ENCODE measurements at regions not wholly inside any gene's neighbourhood (a gene's known extent, or its start where the extent isn't known, plus 50 kb on each side); places are given as distances from the start of the nearest gene placed in this dataset.

DNA sequence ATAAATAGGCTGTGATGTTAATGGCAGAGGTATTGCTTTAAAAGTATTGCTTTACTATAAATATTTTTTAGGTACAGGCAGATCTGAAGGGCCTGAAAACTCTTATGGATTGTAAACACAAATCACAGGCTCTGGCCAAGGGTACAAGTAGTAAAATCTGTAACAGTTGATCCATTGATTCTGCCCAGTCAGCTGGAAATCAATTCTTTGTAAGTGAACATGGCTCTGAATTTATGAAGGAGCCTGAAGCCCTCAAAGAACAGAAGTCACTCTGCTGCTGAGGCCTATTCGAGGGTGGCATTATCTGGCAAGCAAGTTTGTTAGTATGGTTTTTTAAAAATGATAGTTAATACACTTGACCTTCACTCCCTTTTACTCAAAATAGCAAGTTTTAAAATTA lies 834.0 kb upstream of the TMPRSS15 start:
- H3K27ac ChIP-seq (ENCODE audit: low read depth, low read length) = no peak overlapping the region
- no peak overlapping the region for H3K9ac ChIP-seq (ENCODE audit: low read length)
- TF ChIP-seq EZH2phosphoT487 (IDR thresholded peaks at IDR 0.05; ENCODE audit: borderline replicate concordance) = no peak
- TF ChIP-seq CEBPB (IDR thresholded peaks at IDR 0.05; ENCODE audit: low read depth) = no peak
- no peak for TF ChIP-seq EGR1 (IDR thresholded peaks at IDR 0.05; ENCODE audit: low read depth)
- TF ChIP-seq, protein P1, sequence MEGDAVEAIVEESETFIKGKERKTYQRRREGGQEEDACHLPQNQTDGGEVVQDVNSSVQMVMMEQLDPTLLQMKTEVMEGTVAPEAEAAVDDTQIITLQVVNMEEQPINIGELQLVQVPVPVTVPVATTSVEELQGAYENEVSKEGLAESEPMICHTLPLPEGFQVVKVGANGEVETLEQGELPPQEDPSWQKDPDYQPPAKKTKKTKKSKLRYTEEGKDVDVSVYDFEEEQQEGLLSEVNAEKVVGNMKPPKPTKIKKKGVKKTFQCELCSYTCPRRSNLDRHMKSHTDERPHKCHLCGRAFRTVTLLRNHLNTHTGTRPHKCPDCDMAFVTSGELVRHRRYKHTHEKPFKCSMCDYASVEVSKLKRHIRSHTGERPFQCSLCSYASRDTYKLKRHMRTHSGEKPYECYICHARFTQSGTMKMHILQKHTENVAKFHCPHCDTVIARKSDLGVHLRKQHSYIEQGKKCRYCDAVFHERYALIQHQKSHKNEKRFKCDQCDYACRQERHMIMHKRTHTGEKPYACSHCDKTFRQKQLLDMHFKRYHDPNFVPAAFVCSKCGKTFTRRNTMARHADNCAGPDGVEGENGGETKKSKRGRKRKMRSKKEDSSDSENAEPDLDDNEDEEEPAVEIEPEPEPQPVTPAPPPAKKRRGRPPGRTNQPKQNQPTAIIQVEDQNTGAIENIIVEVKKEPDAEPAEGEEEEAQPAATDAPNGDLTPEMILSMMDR (IDR thresholded peaks at IDR 0.05 in 2 of 3, conservative IDR thresholded peaks at IDR 0.05 in 1 of 3; ENCODE audit: borderline replicate concordance in 1 of 3, insufficient read depth in 1 of 3, low read depth in 2 of 3, low read length in 2 of 3) = no peak
- no peak for TF ChIP-seq SIN3A (IDR thresholded peaks at IDR 0.05; ENCODE audit: low read depth)
- no peak for TF ChIP-seq YY1 (IDR thresholded peaks at IDR 0.05; ENCODE audit: extremely low read depth, insufficient replicate concordance, low read depth, low read length)
- TF ChIP-seq ELF1 (IDR thresholded peaks at IDR 0.05; ENCODE audit: borderline replicate concordance, low read depth) = no peak
- TF ChIP-seq POLR2AphosphoS5 (IDR thresholded peaks at IDR 0.05; ENCODE audit: low read depth, low read length) = no peak
- TF ChIP-seq SRF (IDR thresholded peaks at IDR 0.05; ENCODE audit: low read depth) = no peak
- TF ChIP-seq, protein P2, sequence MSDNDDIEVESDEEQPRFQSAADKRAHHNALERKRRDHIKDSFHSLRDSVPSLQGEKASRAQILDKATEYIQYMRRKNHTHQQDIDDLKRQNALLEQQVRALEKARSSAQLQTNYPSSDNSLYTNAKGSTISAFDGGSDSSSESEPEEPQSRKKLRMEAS (IDR thresholded peaks at IDR 0.05) = no peak
- TF ChIP-seq JUND (IDR thresholded peaks at IDR 0.05) = no peak
- no peak for TF ChIP-seq FOSL1 (IDR thresholded peaks at IDR 0.05; ENCODE audit: low read depth)
- no peaks in the 10 kb centered on the region for H3K36me3 ChIP-seq (ENCODE audit: control insufficient read depth in 1 of 2, insufficient read depth in 2 of 2, low read length in 2 of 2)
- intact Hi-C loops (cut with micrococcal nuclease) = no loop called here
- H3K4me2 ChIP-seq (ENCODE audit: low read length) = no peak overlapping the region
- RAD21 ChIA-PET (ENCODE audit: low non-redundant PET in 1 of 2, low total read pairs in 2 of 2, uncharacterized antibody in 2 of 2, unreplicated experiment in 2 of 2) = no interaction called here
- no peaks in the 10 kb centered on the region for H3K4me1 ChIP-seq (ENCODE audit: control insufficient read depth in 1 of 2, insufficient read depth in 2 of 2, low read length in 2 of 2)
- no peak overlapping the region for H3K4me3 ChIP-seq (replicated peaks in 1 of 2; ENCODE audit: low read depth in 1 of 2, low read length in 2 of 2)
- no peaks in the 10 kb centered on the region for H4K20me1 ChIP-seq (ENCODE audit: insufficient read depth)
- no TSS peak for BruUV-seq (replicated peaks)
- CTCF ChIA-PET = no interaction called here
- POLR2A ChIA-PET = no interaction called here
- no peak for DNase-seq (ENCODE audit: low read depth, low spot score)
- no peak for ATAC-seq
- H2AFZ ChIP-seq (ENCODE audit: low read depth, low read length, poor library complexity, severe bottlenecking) = no peak overlapping the region
- no peaks in the 10 kb centered on the region for H3K79me2 ChIP-seq (ENCODE audit: insufficient read depth, low read length)
- H3K9me3 ChIP-seq (ENCODE audit: control insufficient read depth in 1 of 2, insufficient read depth in 1 of 2, low read depth in 1 of 2, low read length in 2 of 2) = peaks cover 16 to 20% of the 10 kb centered on the region in 2 experiments; a peak in 2 of 4 replicates
- H3K9me2 ChIP-seq (ENCODE audit: insufficient read depth) = no peaks in the 10 kb centered on the region
- H3K27me3 ChIP-seq (ENCODE audit: insufficient read depth, low read length) = no peaks in the 10 kb centered on the region

Data from HCT116 (cell line).